Thoracic aorta (tissue), 2 donors: ENCODE measurements at regions not wholly inside any gene's neighbourhood (a gene's known extent, or its start where the extent isn't known, plus 50 kb on each side); places are given as distances from the start of the nearest gene placed in this dataset.
"Not testable (repeated sequence)": the region's sequence is repeated elsewhere in the genome, so short reads cannot be mapped to it uniquely, and the experiment has no call there.

Experiments
- ATAC-seq: fragments of 150-250 bp; one replicate; pipeline ENCODE4 v1.8.0; 2017; ENCODE audit warnings: low read depth; ENCODE audit not compliant: insufficient number of reproducible peaks, low FRiP score
- DNase-seq: peaks from one replicate; pipeline ENCODE4 v3.0.0-alpha.2; 2020; ENCODE audit warnings: low spot score
- H3K27ac ChIP-seq, 2 donors: fragments of 200-600 bp; sonication (generic); 1 replicate in 1 of 2; 2 replicates in 1 of 2; pipeline ENCODE4 v1.5.1; 2016; ENCODE audit warnings: mild to moderate bottlenecking in 2 of 2, moderate library complexity in 2 of 2
- H3K27me3 ChIP-seq: fragments of 200-600 bp; sonication (generic); replicated peaks from 2 replicates; pipeline ENCODE4 v1.6.0; 2016; ENCODE audit warnings: mild to moderate bottlenecking; ENCODE audit not compliant: insufficient read depth
- H3K36me3 ChIP-seq: fragments of 200-600 bp; sonication (generic); one replicate; pipeline ENCODE4 v1.5.1; 2016
- H3K4me1 ChIP-seq, 2 donors: fragments of 200-600 bp; sonication (generic); 1 replicate in 1 of 2; 2 replicates in 1 of 2; pipeline versions ENCODE4 v1.5.1 to v1.6.0; 2016; ENCODE audit warnings: low read depth in 2 of 2, mild to moderate bottlenecking in 1 of 2; ENCODE audit not compliant: control insufficient read depth in 1 of 2
- H3K4me3 ChIP-seq: fragments of 200-600 bp; sonication (generic); 2 replicates; pipeline ENCODE4 v1.5.1; 2016; ENCODE audit warnings: mild to moderate bottlenecking
- H3K9me3 ChIP-seq: fragments of 200-600 bp; sonication (generic); 2 replicates; pipeline ENCODE4 v1.5.1; 2016
- CTCF ChIP-seq: fragments of 200-600 bp; sonication (generic); IDR thresholded peaks from one replicate; pipeline ENCODE4 v1.5.1; 2019; ENCODE audit warnings: antibody characterized with exemption

- ATAC-seq (no peak), DNase-seq (no peak)
- Histone ChIP-seq H3K36me3 (no peaks in the 10 kb centered on the region), H3K4me1 (no peaks in the 10 kb centered on the region), H3K9me3 (no peaks in the 10 kb centered on the region), H3K27me3 (no peaks in the 10 kb centered on the region), H3K4me3 (no peak overlapping the region), H3K27ac (no peak overlapping the region)
- no peak for TF ChIP-seq CTCF
Observed at GRCh38 chr2:167570370-167570769, 677.0 kb downstream of the STK39 start.

GRCh38 chr2:167563885-167564619 lies 675.8 kb downstream of the XIRP2 start:
- not testable (repeated sequence) for H3K36me3 ChIP-seq, DNase-seq, H3K27me3 ChIP-seq, ATAC-seq, H3K9me3 ChIP-seq, H3K4me1 ChIP-seq, H3K27ac ChIP-seq, H3K4me3 ChIP-seq

- H3K4me3 ChIP-seq, H3K9me3 ChIP-seq, H3K27ac ChIP-seq, H3K4me1 ChIP-seq, ATAC-seq, H3K27me3 ChIP-seq, DNase-seq, H3K36me3 ChIP-seq: not testable (repeated sequence)
Observed at GRCh38 chr2:167558272-167558991, 670.2 kb downstream of the XIRP2 start.

GRCh38 chr2:167555098-167555720 lies 666.9 kb downstream of the XIRP2 start:
- no peak for ATAC-seq
- Histone ChIP-seq H3K27ac (no peak overlapping the region), H3K36me3 (no peaks in the 10 kb centered on the region)

GRCh38 chr2:167553635-167554034 lies 665.4 kb downstream of the XIRP2 start:
- no peak overlapping the region for H3K4me3 ChIP-seq
- H3K36me3 ChIP-seq = no peaks in the 10 kb centered on the region
- H3K4me1 ChIP-seq = no peaks in the 10 kb centered on the region
- DNase-seq (no peak), ATAC-seq (no peak)
- no peaks in the 10 kb centered on the region for H3K9me3 ChIP-seq
- no peak for TF ChIP-seq CTCF
- no peaks in the 10 kb centered on the region for H3K27me3 ChIP-seq
- H3K27ac ChIP-seq = no peak overlapping the region

More at GRCh38 chr2:167555098-167555720, 666.9 kb downstream of the XIRP2 start:
- no peak for TF ChIP-seq CTCF
- no peak for DNase-seq
- Histone ChIP-seq H3K4me1 (no peaks in the 10 kb centered on the region), H3K9me3 (no peaks in the 10 kb centered on the region), H3K27me3 (no peaks in the 10 kb centered on the region), H3K4me3 (no peak overlapping the region)

- no peak for DNase-seq
- TF ChIP-seq CTCF = no peak
- no peaks in the 10 kb centered on the region for H3K9me3 ChIP-seq
- no peaks in the 10 kb centered on the region for H3K36me3 ChIP-seq
- no peaks in the 10 kb centered on the region for H3K4me1 ChIP-seq
- no peak for ATAC-seq
- H3K27me3 ChIP-seq = no peaks in the 10 kb centered on the region
- no peak overlapping the region for H3K27ac ChIP-seq
- no peak overlapping the region for H3K4me3 ChIP-seq
Observed at GRCh38 chr2:167551416-167551815, 663.1 kb downstream of the XIRP2 start.
